Body of pancreas (tissue), 4 donors: ENCODE measurements at regions not wholly inside any gene's neighbourhood (a gene's known extent, or its start where the extent isn't known, plus 50 kb on each side); places are given as distances from the start of the nearest gene placed in this dataset.

ENCODE experiments used
- POLR2A ChIP-seq, 3 donors: fragments of 450-650 bp; IDR thresholded peaks; one replicate each; pipeline ENCODE4 v1.6.1; 2016; ENCODE audit warnings: antibody characterized with exemption in 3 of 3, mild to moderate bottlenecking in 2 of 3
- TF ChIP-seq, protein P1 (sequence below), 7 experiments: fragments of 450-650 bp in 4 of 7; fragments of 200-600 bp in 3 of 7; sonication (generic) in 3 of 7; IDR thresholded peaks; one replicate each; pipeline ENCODE4 v1.5.1; 2016 to 2019; ENCODE audit warnings: antibody characterized with exemption in 7 of 7

GRCh38 chr5:39658866-39659265 lies 234.1 kb upstream of the DAB2 start:
- no peak for TF ChIP-seq POLR2A (IDR thresholded peaks at IDR 0.05)
- TF ChIP-seq, protein P1, sequence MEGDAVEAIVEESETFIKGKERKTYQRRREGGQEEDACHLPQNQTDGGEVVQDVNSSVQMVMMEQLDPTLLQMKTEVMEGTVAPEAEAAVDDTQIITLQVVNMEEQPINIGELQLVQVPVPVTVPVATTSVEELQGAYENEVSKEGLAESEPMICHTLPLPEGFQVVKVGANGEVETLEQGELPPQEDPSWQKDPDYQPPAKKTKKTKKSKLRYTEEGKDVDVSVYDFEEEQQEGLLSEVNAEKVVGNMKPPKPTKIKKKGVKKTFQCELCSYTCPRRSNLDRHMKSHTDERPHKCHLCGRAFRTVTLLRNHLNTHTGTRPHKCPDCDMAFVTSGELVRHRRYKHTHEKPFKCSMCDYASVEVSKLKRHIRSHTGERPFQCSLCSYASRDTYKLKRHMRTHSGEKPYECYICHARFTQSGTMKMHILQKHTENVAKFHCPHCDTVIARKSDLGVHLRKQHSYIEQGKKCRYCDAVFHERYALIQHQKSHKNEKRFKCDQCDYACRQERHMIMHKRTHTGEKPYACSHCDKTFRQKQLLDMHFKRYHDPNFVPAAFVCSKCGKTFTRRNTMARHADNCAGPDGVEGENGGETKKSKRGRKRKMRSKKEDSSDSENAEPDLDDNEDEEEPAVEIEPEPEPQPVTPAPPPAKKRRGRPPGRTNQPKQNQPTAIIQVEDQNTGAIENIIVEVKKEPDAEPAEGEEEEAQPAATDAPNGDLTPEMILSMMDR (IDR thresholded peaks at IDR 0.05), result no peak
